Activated T-helper 17 cell treated with anti-CD3 and anti-CD28 coated beads, Interleukin-2, amount 50 U/mL, for 72 hours (primary cell): ENCODE measurements at regions not wholly inside any gene's neighbourhood (a gene's known extent, or its start where the extent isn't known, plus 50 kb on each side); places are given as distances from the start of the nearest gene placed in this dataset.

Source experiments
- ATAC-seq: fragments of 150-1000 bp; cut with Tn5 transposase; replicated peaks from 2 replicates; pipeline ENCODE4 v1.10.0; 2021; ENCODE audit warnings: mild to moderate bottlenecking, moderate library complexity
- H3K27ac Mint-ChIP-seq: one replicate; pipeline ENCODE4 v1.8.0; 2022; ENCODE audit warnings: mixed read lengths
- H3K27me3 Mint-ChIP-seq: one replicate; pipeline ENCODE4 v1.8.0; 2022; ENCODE audit warnings: mixed read lengths
- H3K36me3 Mint-ChIP-seq: one replicate; pipeline ENCODE4 v1.8.0; 2022; ENCODE audit warnings: low read depth, mild to moderate bottlenecking, mixed read lengths
- H3K4me1 Mint-ChIP-seq: one replicate; pipeline ENCODE4 v1.8.0; 2022; ENCODE audit warnings: mixed read lengths
- H3K4me3 Mint-ChIP-seq: one replicate; pipeline ENCODE4 v1.8.0; 2022; ENCODE audit warnings: mild to moderate bottlenecking, mixed read lengths
- H3K9me3 Mint-ChIP-seq: one replicate; pipeline ENCODE4 v1.8.0; 2022; ENCODE audit warnings: mixed read lengths

GRCh38 chr6:140940251-140940925 is 1192.3 kb upstream of the GJE1 start:
- Mint-ChIP-seq H3K36me3 (no peaks in the 10 kb centered on the region), H3K9me3 (no peaks in the 10 kb centered on the region), H3K4me1 (no peaks in the 10 kb centered on the region), H3K27me3 (no peaks in the 10 kb centered on the region), H3K27ac (no peak overlapping the region), H3K4me3 (no peak overlapping the region)
- ATAC-seq = no peak

GRCh38 chr6:140932909-140933308 is 1199.8 kb upstream of the GJE1 start:
- no peak overlapping the region for H3K4me3 Mint-ChIP-seq
- no peaks in the 10 kb centered on the region for H3K36me3 Mint-ChIP-seq
- ATAC-seq = no peak
- H3K4me1 Mint-ChIP-seq = no peaks in the 10 kb centered on the region
- H3K27ac Mint-ChIP-seq = no peak overlapping the region
- no peaks in the 10 kb centered on the region for H3K27me3 Mint-ChIP-seq
- no peaks in the 10 kb centered on the region for H3K9me3 Mint-ChIP-seq

GRCh38 chr6:140931581-140931980 is 1201.1 kb upstream of the GJE1 start:
- Mint-ChIP-seq H3K36me3 (no peaks in the 10 kb centered on the region), H3K27ac (no peak overlapping the region), H3K4me1 (no peaks in the 10 kb centered on the region), H3K4me3 (no peak overlapping the region), H3K27me3 (no peaks in the 10 kb centered on the region), H3K9me3 (no peaks in the 10 kb centered on the region)
- ATAC-seq = no peak

- Mint-ChIP-seq H3K27me3 (no peaks in the 10 kb centered on the region), H3K4me3 (no peak overlapping the region), H3K9me3 (no peaks in the 10 kb centered on the region), H3K4me1 (no peaks in the 10 kb centered on the region), H3K27ac (no peak overlapping the region), H3K36me3 (no peaks in the 10 kb centered on the region)
- no peak for ATAC-seq
These were observed 1203.6 kb upstream of the GJE1 start for GRCh38 chr6:140929121-140929520.

GRCh38 chr6:140923048-140923447 is 1209.7 kb upstream of the GJE1 start:
- H3K27me3 Mint-ChIP-seq = peaks cover 4% of the 10 kb centered on the region
- no peak overlapping the region for H3K4me3 Mint-ChIP-seq
- H3K4me1 Mint-ChIP-seq = no peaks in the 10 kb centered on the region
- H3K9me3 Mint-ChIP-seq = no peaks in the 10 kb centered on the region
- no peak overlapping the region for H3K27ac Mint-ChIP-seq
- H3K36me3 Mint-ChIP-seq = no peaks in the 10 kb centered on the region
- ATAC-seq = no peak

GRCh38 chr6:140921366-140922226 is 1211.1 kb upstream of the GJE1 start:
- Mint-ChIP-seq H3K36me3 (no peaks in the 10 kb centered on the region), H3K9me3 (no peaks in the 10 kb centered on the region)
- peak; percentile 96 for ATAC-seq

GRCh38 chr6:140917911-140918310 is 1214.8 kb upstream of the GJE1 start:
- ATAC-seq = no peak
- peaks cover 4% of the 10 kb centered on the region for H3K27me3 Mint-ChIP-seq
- no peak overlapping the region for H3K27ac Mint-ChIP-seq
- no peaks in the 10 kb centered on the region for H3K9me3 Mint-ChIP-seq
- no peaks in the 10 kb centered on the region for H3K4me1 Mint-ChIP-seq
- no peak overlapping the region for H3K4me3 Mint-ChIP-seq
- H3K36me3 Mint-ChIP-seq = no peaks in the 10 kb centered on the region

More at GRCh38 chr6:140921366-140922226, 1211.1 kb upstream of the GJE1 start:
- Mint-ChIP-seq H3K27ac (no peak overlapping the region), H3K27me3 (peaks cover 4% of the 10 kb centered on the region), H3K4me3 (no peak overlapping the region), H3K4me1 (no peaks in the 10 kb centered on the region)

- no peak overlapping the region for H3K4me3 Mint-ChIP-seq
- no peak for ATAC-seq
- H3K4me1 Mint-ChIP-seq = no peaks in the 10 kb centered on the region
- no peak overlapping the region for H3K27ac Mint-ChIP-seq
- H3K36me3 Mint-ChIP-seq = no peaks in the 10 kb centered on the region
- no peaks in the 10 kb centered on the region for H3K9me3 Mint-ChIP-seq
- H3K27me3 Mint-ChIP-seq = peaks cover 4% of the 10 kb centered on the region
These were observed 1217.2 kb upstream of the GJE1 start for GRCh38 chr6:140915551-140915950.

- Mint-ChIP-seq H3K27ac (no peak overlapping the region), H3K4me1 (no peaks in the 10 kb centered on the region), H3K4me3 (no peak overlapping the region), H3K9me3 (no peaks in the 10 kb centered on the region), H3K36me3 (no peaks in the 10 kb centered on the region), H3K27me3 (peaks cover 4% of the 10 kb centered on the region)
- no peak for ATAC-seq
These were observed 1217.6 kb upstream of the GJE1 start for GRCh38 chr6:140915103-140915502.

GRCh38 chr6:140912686-140913085 is 1220.0 kb upstream of the GJE1 start:
- no peaks in the 10 kb centered on the region for H3K36me3 Mint-ChIP-seq
- no peak for ATAC-seq
- H3K27me3 Mint-ChIP-seq = no peaks in the 10 kb centered on the region

GRCh38 chr6:140909625-140910024 is 1223.1 kb upstream of the GJE1 start:
- H3K27ac Mint-ChIP-seq = no peak overlapping the region
- no peaks in the 10 kb centered on the region for H3K4me1 Mint-ChIP-seq
- no peak for ATAC-seq
- no peaks in the 10 kb centered on the region for H3K27me3 Mint-ChIP-seq
- H3K36me3 Mint-ChIP-seq = no peaks in the 10 kb centered on the region
- H3K9me3 Mint-ChIP-seq = no peaks in the 10 kb centered on the region
- H3K4me3 Mint-ChIP-seq = no peak overlapping the region

More at GRCh38 chr6:140912686-140913085, 1220.0 kb upstream of the GJE1 start:
- H3K4me1 Mint-ChIP-seq = no peaks in the 10 kb centered on the region
- H3K27ac Mint-ChIP-seq = no peak overlapping the region
- no peaks in the 10 kb centered on the region for H3K9me3 Mint-ChIP-seq
- no peak overlapping the region for H3K4me3 Mint-ChIP-seq

- no peaks in the 10 kb centered on the region for H3K36me3 Mint-ChIP-seq
These were observed 1223.6 kb upstream of the GJE1 start for GRCh38 chr6:140909156-140909555.

GRCh38 chr6:140908505-140908904 is 1224.2 kb upstream of the GJE1 start:
- H3K4me1 Mint-ChIP-seq = no peaks in the 10 kb centered on the region

More at GRCh38 chr6:140909156-140909555, 1223.6 kb upstream of the GJE1 start:
- no peak overlapping the region for H3K27ac Mint-ChIP-seq
- no peak overlapping the region for H3K4me3 Mint-ChIP-seq
- no peaks in the 10 kb centered on the region for H3K4me1 Mint-ChIP-seq
- no peaks in the 10 kb centered on the region for H3K9me3 Mint-ChIP-seq
- ATAC-seq = no peak
- no peaks in the 10 kb centered on the region for H3K27me3 Mint-ChIP-seq

GRCh38 chr6:140907235-140907634 is 1225.5 kb upstream of the GJE1 start:
- Mint-ChIP-seq H3K9me3 (no peaks in the 10 kb centered on the region), H3K4me1 (no peaks in the 10 kb centered on the region), H3K27me3 (no peaks in the 10 kb centered on the region), H3K4me3 (no peak overlapping the region), H3K36me3 (no peaks in the 10 kb centered on the region), H3K27ac (no peak overlapping the region)
- no peak for ATAC-seq

More at GRCh38 chr6:140908505-140908904, 1224.2 kb upstream of the GJE1 start:
- Mint-ChIP-seq H3K27ac (no peak overlapping the region), H3K9me3 (no peaks in the 10 kb centered on the region), H3K4me3 (no peak overlapping the region), H3K27me3 (no peaks in the 10 kb centered on the region), H3K36me3 (no peaks in the 10 kb centered on the region)
- ATAC-seq = no peak

- Mint-ChIP-seq H3K4me3 (no peak overlapping the region), H3K27ac (no peak overlapping the region), H3K36me3 (no peaks in the 10 kb centered on the region), H3K9me3 (peaks cover 5% of the 10 kb centered on the region), H3K4me1 (no peaks in the 10 kb centered on the region), H3K27me3 (peaks cover 5% of the 10 kb centered on the region)
- no peak for ATAC-seq
These were observed 1227.0 kb upstream of the GJE1 start for GRCh38 chr6:140905724-140906123.
